Activated CD4-positive, alpha-beta T cell treated with anti-CD3 and anti-CD28 coated beads for 24 hours (primary cell): ENCODE measurements at regions not wholly inside any gene's neighbourhood (a gene's known extent, or its start where the extent isn't known, plus 50 kb on each side); places are given as distances from the start of the nearest gene placed in this dataset.

Source experiments
- DNase-seq, 2 donors: peaks; one replicate each; pipeline ENCODE4 v3.0.0-alpha.2; 2020; ENCODE audit warnings: low read depth in 2 of 2

- DNase-seq, result no peak
These were observed 179.4 kb upstream of the PACRGL start for GRCh38 chr4:20520901-20521300.

- no peak for DNase-seq
These were observed 171.8 kb upstream of the PACRGL start for GRCh38 chr4:20528508-20528907.

GRCh38 chr4:20529691-20530090 is 170.6 kb upstream of the PACRGL start:
- DNase-seq, result no peak

- no peak for DNase-seq
These were observed 168.0 kb upstream of the PACRGL start for GRCh38 chr4:20532116-20532790.

- DNase-seq, result no peak
These were observed 167.1 kb upstream of the PACRGL start for GRCh38 chr4:20532871-20533870.

GRCh38 chr4:20538905-20539304 is 161.4 kb upstream of the PACRGL start:
- no peak for DNase-seq

- DNase-seq, result no peak
These were observed 157.1 kb upstream of the PACRGL start for GRCh38 chr4:20543131-20543530.

- no peak for DNase-seq
These were observed 155.6 kb upstream of the PACRGL start for GRCh38 chr4:20544645-20545044.

GRCh38 chr4:20552004-20552403 is 148.3 kb upstream of the PACRGL start:
- no peak for DNase-seq

GRCh38 chr4:20554134-20554533 is 146.1 kb upstream of the PACRGL start:
- no peak for DNase-seq

- DNase-seq, result no peak
These were observed 135.1 kb upstream of the PACRGL start for GRCh38 chr4:20565075-20565721.

GRCh38 chr4:20570981-20571715 is 129.1 kb upstream of the PACRGL start:
- no peak for DNase-seq

- DNase-seq, result no peak
These were observed 127.3 kb upstream of the PACRGL start for GRCh38 chr4:20572976-20573375.

- no peak for DNase-seq
These were observed 125.3 kb upstream of the PACRGL start for GRCh38 chr4:20574986-20575385.

- DNase-seq, result no peak
These were observed 124.8 kb upstream of the PACRGL start for GRCh38 chr4:20575486-20575885.

GRCh38 chr4:20576861-20577260 is 123.4 kb upstream of the PACRGL start:
- no peak for DNase-seq

- no peak for DNase-seq
These were observed 122.6 kb upstream of the PACRGL start for GRCh38 chr4:20577702-20578101.

- no peak for DNase-seq
These were observed 119.4 kb upstream of the PACRGL start for GRCh38 chr4:20580907-20581306.

- DNase-seq, result no peak
These were observed 110.8 kb upstream of the PACRGL start for GRCh38 chr4:20589436-20589835.

- DNase-seq, result no peak
These were observed 109.4 kb upstream of the PACRGL start for GRCh38 chr4:20590849-20591248.

GRCh38 chr4:20591571-20591970 is 108.7 kb upstream of the PACRGL start:
- no peak for DNase-seq

- no peak for DNase-seq
These were observed 108.2 kb upstream of the PACRGL start for GRCh38 chr4:20592013-20592412.
